Stomach (tissue), 8 donors: ENCODE measurements at regions not wholly inside any gene's neighbourhood (a gene's known extent, or its start where the extent isn't known, plus 50 kb on each side); places are given as distances from the start of the nearest gene placed in this dataset.

Experiments used
- DNase-seq, 2 donors: peaks; one replicate each; pipeline versions ENCODE4 v3.0.0 to v3.0.0-alpha.2; 2013 to 2019
- H3K27ac ChIP-seq, 5 donors: fragments of 200-600 bp in 4 of 5; sonication (generic) in 4 of 5; one replicate each; pipeline ENCODE4 v1.5.1; 2013 to 2019; ENCODE audit warnings: mild to moderate bottlenecking in 1 of 5, moderate library complexity in 1 of 5
- H3K27me3 ChIP-seq, 3 donors: fragments of 200-600 bp; sonication (generic); one replicate each; pipeline ENCODE4 v1.5.1; 2017 to 2019; ENCODE audit warnings: mixed run types in 1 of 3
- H3K36me3 ChIP-seq, 4 donors: fragments of 200-600 bp; sonication (generic); 1 replicate in 3 of 4; 2 replicates in 1 of 4; pipeline ENCODE4 v1.5.1; 2016 to 2019
- H3K4me1 ChIP-seq, 4 donors: fragments of 200-600 bp; sonication (generic); one replicate each; pipeline ENCODE4 v1.5.1; 2016 to 2019
- H3K4me3 ChIP-seq, 4 donors: fragments of 200-600 bp; sonication (generic) in 3 of 4; one replicate each; pipeline ENCODE4 v1.5.1; 2016 to 2019; ENCODE audit warnings: mild to moderate bottlenecking in 1 of 4
- H3K9me3 ChIP-seq, 4 donors: fragments of 200-600 bp; sonication (generic); one replicate each; pipeline ENCODE4 v1.5.1; 2016 to 2019
- EP300 ChIP-seq: sonication (generic); formaldehyde crosslinking; IDR thresholded peaks from one replicate; pipeline ENCODE4 v1.6.1; 2017; ENCODE audit warnings: antibody characterized with exemption
- POLR2A ChIP-seq, 4 donors: fragments of 450-650 bp; IDR thresholded peaks; one replicate each; pipeline ENCODE4 v1.6.1; 2016; ENCODE audit warnings: antibody characterized with exemption in 4 of 4, control low read depth in 2 of 4, mild to moderate bottlenecking in 1 of 4, moderate library complexity in 1 of 4
- POLR2AphosphoS5 ChIP-seq, 3 donors: sonication (generic); formaldehyde crosslinking; IDR thresholded peaks; one replicate each; pipeline ENCODE4 v1.6.1; 2016; ENCODE audit warnings: antibody characterized with exemption in 3 of 3
- WGBS, 5 donors: extraction: QIAGEN DNeasy Blood & Tissue Kit in 3 of 5; methylation state at CpG; one replicate each; pipeline versions ENCODE4 v1.1.5 to v1.1.7; 2013 to 2018; 5-methylcytosine and 5-hydroxymethylcytosine counted together
- intact Hi-C: fragments of 100-400 bp; cut with DNase I; formaldehyde crosslinking; loops from one replicate; pipeline ENCODE4 v1.15.1; 2023; ENCODE audit warnings: low total_unique reads
- TF ChIP-seq, protein P1 (sequence below), 7 experiments: fragments of 450-650 bp in 4 of 7; fragments of 200-600 bp in 3 of 7; sonication (generic) in 3 of 7; IDR thresholded peaks; one replicate each; pipeline ENCODE4 v1.5.1; 2016 to 2019; ENCODE audit warnings: antibody characterized with exemption in 7 of 7, control low read depth in 2 of 7, mild to moderate bottlenecking in 1 of 7
- donor health status: healthy with polysubstance abuse.
- donor health status: Bipolar disorder and iron deficiency.
- donor health status: healthy.

DNA sequence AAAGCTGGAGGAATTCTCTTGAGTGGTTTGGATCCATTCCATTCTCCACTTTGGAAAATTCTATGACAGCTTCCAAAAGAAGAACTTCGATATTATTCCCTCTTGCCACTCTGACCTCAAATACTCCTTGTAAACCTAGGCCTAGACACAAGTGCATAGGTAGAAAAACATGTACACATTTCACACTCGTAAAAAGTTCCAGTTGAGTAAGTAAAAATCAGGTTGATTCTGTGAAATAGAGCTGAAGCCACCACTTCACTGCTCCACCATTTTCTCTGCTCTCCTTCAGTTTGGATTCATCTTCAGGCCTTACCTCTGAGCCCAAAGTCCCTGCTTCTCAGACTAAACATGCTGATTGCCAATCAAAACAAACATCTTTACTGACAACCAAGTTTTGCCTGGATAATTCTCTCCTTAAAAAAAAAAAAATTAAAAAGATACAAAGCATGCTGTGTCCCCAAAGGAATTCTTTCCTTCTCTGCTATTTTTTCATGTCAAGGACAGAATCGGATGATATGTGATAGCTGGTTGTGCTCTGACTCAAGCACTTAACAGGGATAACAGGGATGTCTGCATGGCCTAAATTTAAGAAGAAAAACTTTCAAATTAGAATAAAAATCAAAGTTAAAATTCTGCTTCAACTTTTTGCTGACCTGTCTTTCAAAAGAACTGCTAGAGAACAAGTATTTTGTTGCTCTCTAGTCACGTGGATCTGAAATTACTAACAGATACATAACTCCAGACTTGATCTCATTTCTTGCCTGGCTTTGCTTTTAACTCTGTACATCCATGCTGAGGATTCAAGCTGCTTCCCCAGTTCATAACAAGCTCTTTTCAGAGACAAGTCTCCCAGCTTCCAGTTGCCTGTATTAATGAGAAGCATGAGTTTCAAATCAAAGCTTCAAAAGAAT is 420.9 kb upstream of the INTU start:
- peak overlapping the region in 3 of 5 donors; percentile 11 to 39 (median 39) for H3K27ac ChIP-seq
- TF ChIP-seq EP300 = no peak
- TF ChIP-seq POLR2A (IDR thresholded peaks at IDR 0.05) = no peak
- TF ChIP-seq, protein P1, sequence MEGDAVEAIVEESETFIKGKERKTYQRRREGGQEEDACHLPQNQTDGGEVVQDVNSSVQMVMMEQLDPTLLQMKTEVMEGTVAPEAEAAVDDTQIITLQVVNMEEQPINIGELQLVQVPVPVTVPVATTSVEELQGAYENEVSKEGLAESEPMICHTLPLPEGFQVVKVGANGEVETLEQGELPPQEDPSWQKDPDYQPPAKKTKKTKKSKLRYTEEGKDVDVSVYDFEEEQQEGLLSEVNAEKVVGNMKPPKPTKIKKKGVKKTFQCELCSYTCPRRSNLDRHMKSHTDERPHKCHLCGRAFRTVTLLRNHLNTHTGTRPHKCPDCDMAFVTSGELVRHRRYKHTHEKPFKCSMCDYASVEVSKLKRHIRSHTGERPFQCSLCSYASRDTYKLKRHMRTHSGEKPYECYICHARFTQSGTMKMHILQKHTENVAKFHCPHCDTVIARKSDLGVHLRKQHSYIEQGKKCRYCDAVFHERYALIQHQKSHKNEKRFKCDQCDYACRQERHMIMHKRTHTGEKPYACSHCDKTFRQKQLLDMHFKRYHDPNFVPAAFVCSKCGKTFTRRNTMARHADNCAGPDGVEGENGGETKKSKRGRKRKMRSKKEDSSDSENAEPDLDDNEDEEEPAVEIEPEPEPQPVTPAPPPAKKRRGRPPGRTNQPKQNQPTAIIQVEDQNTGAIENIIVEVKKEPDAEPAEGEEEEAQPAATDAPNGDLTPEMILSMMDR (IDR thresholded peaks at IDR 0.05) = no peak
- TF ChIP-seq POLR2AphosphoS5 (IDR thresholded peaks at IDR 0.05) = no peak
- WGBS, 5 donors = 46 to 58% (median 49%) methylated on average over 4 of the region's 4 CpGs
- H3K4me1 ChIP-seq = peaks cover 0 to 13% (median 2%) of the 10 kb centered on the region in 4 donors
- no peak overlapping the region for H3K4me3 ChIP-seq
- DNase-seq = peak in 1 of 2 donors; percentile 28
- H3K27me3 ChIP-seq = no peaks in the 10 kb centered on the region
- intact Hi-C loops = no loop called here
- H3K9me3 ChIP-seq = no peaks in the 10 kb centered on the region
- H3K36me3 ChIP-seq = no peaks in the 10 kb centered on the region

DNA sequence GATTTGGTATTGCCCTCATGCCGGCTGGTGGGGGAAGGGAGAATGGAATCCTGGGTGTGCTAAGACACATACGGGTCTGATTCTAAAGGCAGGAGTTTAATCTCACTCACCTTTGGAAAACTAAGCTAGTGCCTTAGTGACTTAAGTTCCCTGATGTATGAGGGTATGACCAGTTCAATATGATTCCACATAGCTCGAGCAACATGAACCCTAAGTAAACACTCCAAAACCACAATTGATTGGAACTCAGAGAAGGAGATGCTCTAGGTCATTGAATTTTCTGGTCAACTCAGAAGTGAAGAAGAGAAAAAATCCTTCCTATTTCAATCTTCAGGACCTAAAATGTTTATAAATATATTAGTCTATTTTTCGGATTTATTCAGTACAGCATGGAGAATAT is 420.1 kb upstream of the INTU start:
- 58 to 74% (median 59%) methylated on average over 4 of the region's 4 CpGs for WGBS, 5 donors
- no peak overlapping the region for H3K27ac ChIP-seq
- intact Hi-C loops = no loop called here

DNA sequence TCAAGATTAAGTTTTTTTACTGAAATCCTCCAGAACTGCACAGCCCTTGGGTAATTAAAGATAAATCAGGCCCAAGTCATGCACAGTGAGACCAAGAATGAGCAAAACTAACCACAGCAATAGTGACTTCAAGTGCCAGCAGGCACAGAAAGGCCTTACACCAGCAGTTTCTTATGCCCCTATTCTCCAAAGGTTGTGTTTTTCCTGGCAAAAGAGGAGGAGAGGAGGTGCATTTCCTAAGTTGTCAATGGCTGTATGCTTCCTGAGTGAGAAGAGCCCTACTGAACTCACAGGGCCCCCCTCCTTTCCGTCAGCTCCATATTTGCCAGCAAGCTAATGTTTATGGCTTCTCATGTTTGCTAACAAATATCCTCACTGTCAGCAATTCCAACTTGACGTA is 418.7 kb upstream of the INTU start:
- H3K36me3 ChIP-seq = no peaks in the 10 kb centered on the region
- no peak overlapping the region for H3K27ac ChIP-seq
- WGBS, 5 donors = 36 to 57% (median 47%) methylated on average over 2 of the region's 2 CpGs
- TF ChIP-seq EP300 = no peak
- intact Hi-C loops = no loop called here
- H3K4me3 ChIP-seq = no peak overlapping the region
- H3K9me3 ChIP-seq = no peaks in the 10 kb centered on the region
- DNase-seq = peak in 1 of 2 donors; percentile 32
- H3K27me3 ChIP-seq = no peaks in the 10 kb centered on the region
- peaks cover 0 to 13% (median 2%) of the 10 kb centered on the region in 4 donors for H3K4me1 ChIP-seq

More for the DNA sequence above, 420.1 kb upstream of the INTU start:
- H3K36me3 ChIP-seq = no peaks in the 10 kb centered on the region
- no peak for TF ChIP-seq POLR2AphosphoS5 (IDR thresholded peaks at IDR 0.05)
- TF ChIP-seq, protein P1 (IDR thresholded peaks at IDR 0.05) = no peak
- no peak for TF ChIP-seq EP300
- TF ChIP-seq POLR2A (IDR thresholded peaks at IDR 0.05) = no peak
- H3K4me1 ChIP-seq = peaks cover 0 to 13% (median 2%) of the 10 kb centered on the region in 4 donors
- DNase-seq = no peak
- no peaks in the 10 kb centered on the region for H3K9me3 ChIP-seq
- no peak overlapping the region for H3K4me3 ChIP-seq
- H3K27me3 ChIP-seq = no peaks in the 10 kb centered on the region

GRCh38 chr4:127214931-127215330 is 417.8 kb upstream of the INTU start:
- TF ChIP-seq POLR2A (IDR thresholded peaks at IDR 0.05) (no peak), POLR2AphosphoS5 (IDR thresholded peaks at IDR 0.05) (no peak), EP300 (no peak)
- TF ChIP-seq, protein P1 (IDR thresholded peaks at IDR 0.05) = no peak
- Histone ChIP-seq H3K27me3 (no peaks in the 10 kb centered on the region), H3K4me1 (peaks cover 0 to 13% (median 2%) of the 10 kb centered on the region in 4 donors), H3K9me3 (no peaks in the 10 kb centered on the region), H3K4me3 (no peak overlapping the region), H3K27ac (no peak overlapping the region), H3K36me3 (no peaks in the 10 kb centered on the region)
- intact Hi-C loops = no loop called here
- WGBS, 5 donors = 71 to 88% (median 77%) methylated on average over 4 of the region's 4 CpGs
- DNase-seq = no peak
